ENCODE measurements at regions not wholly inside any gene's neighbourhood (a gene's known extent, or its start where the extent isn't known, plus 50 kb on each side); places are given as distances from the start of the nearest gene placed in this dataset.
"Not testable (repeated sequence)": the region's sequence is repeated elsewhere in the genome, so short reads cannot be mapped to it uniquely, and the experiment has no call there.

GRCh38 chr6:113786168-113786567, 71.0 kb upstream of the MARCKS start:
- TF ChIP-seq, protein P1, sequence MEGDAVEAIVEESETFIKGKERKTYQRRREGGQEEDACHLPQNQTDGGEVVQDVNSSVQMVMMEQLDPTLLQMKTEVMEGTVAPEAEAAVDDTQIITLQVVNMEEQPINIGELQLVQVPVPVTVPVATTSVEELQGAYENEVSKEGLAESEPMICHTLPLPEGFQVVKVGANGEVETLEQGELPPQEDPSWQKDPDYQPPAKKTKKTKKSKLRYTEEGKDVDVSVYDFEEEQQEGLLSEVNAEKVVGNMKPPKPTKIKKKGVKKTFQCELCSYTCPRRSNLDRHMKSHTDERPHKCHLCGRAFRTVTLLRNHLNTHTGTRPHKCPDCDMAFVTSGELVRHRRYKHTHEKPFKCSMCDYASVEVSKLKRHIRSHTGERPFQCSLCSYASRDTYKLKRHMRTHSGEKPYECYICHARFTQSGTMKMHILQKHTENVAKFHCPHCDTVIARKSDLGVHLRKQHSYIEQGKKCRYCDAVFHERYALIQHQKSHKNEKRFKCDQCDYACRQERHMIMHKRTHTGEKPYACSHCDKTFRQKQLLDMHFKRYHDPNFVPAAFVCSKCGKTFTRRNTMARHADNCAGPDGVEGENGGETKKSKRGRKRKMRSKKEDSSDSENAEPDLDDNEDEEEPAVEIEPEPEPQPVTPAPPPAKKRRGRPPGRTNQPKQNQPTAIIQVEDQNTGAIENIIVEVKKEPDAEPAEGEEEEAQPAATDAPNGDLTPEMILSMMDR (IDR thresholded peaks at IDR 0.05; ENCODE audit: control insufficient read depth, extremely low read depth, insufficient read depth) = no peak
- DNase-seq (ENCODE audit: low read depth) = no peak
- no peak overlapping the region for H3K4me3 ChIP-seq (ENCODE audit: low read depth, low read length)

GRCh38 chr6:113788586-113788985, 68.6 kb upstream of the MARCKS start:
- TF ChIP-seq, protein P1 (IDR thresholded peaks at IDR 0.05; ENCODE audit: control insufficient read depth, extremely low read depth, insufficient read depth) = no peak
- no peak for DNase-seq (ENCODE audit: low read depth)

DNA sequence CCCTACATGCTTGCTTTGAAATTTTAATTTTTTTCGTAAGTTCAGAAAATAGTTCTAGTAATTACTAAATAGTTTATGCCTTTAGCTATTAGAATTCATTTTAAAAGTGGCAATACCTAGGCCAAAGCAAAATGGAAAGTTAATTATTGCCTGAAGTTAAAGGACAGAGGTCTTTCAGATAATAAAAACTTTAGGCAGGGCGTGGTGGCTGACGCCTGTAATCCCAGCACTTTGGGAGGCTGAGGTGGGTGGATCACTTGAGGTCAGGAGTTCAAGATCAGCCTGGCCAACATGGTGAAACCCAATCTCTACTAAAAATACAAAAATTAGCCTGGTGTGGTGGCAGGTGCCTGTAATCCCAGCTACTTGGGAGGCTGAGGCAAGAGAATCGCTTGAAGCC, 65.9 kb upstream of the MARCKS start:
- DNase-seq (ENCODE audit: low read depth); H3K4me3 ChIP-seq (ENCODE audit: low read depth, low read length): not testable (repeated sequence)

More at GRCh38 chr6:113788586-113788985, 68.6 kb upstream of the MARCKS start:
- no peak overlapping the region for H3K4me3 ChIP-seq (ENCODE audit: low read depth, low read length)

DNA sequence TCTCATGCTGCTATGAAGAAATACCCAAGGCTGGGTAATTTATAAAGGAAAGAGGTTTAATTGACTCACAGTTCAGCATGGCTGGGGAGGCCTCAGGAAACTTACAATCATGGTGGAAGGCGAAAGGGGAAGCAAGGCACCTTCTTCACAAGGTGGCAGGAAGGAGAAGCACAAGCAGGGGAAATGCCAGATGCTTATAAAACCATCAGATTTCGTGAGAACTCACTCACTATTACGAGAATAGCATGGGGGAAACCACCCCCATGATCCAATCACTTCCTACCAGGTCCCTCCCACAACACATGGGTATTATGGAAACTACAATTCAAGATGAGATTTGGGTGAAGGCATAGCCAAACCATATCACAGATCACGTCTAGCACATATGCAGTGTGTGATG, 61.8 kb upstream of the MARCKS start:
- DNase-seq (ENCODE audit: low read depth); H3K4me3 ChIP-seq (ENCODE audit: low read depth, low read length): not testable (repeated sequence)

- DNase-seq (ENCODE audit: low read depth) = no peak
- TF ChIP-seq, protein P1 (IDR thresholded peaks at IDR 0.05; ENCODE audit: control insufficient read depth, extremely low read depth, insufficient read depth) = no peak
- H3K4me3 ChIP-seq (ENCODE audit: low read depth, low read length) = no peak overlapping the region
Observed at GRCh38 chr6:113796038-113796437, 61.1 kb upstream of the MARCKS start.

GRCh38 chr6:113802779-113803178, 54.4 kb upstream of the MARCKS start:
- no peak for DNase-seq (ENCODE audit: low read depth)
- TF ChIP-seq, protein P1 (IDR thresholded peaks at IDR 0.05; ENCODE audit: control insufficient read depth, extremely low read depth, insufficient read depth) = no peak
- H3K4me3 ChIP-seq (ENCODE audit: low read depth, low read length) = no peak overlapping the region

GRCh38 chr6:113805173-113805790, 51.9 kb upstream of the MARCKS start:
- no peak for DNase-seq (ENCODE audit: low read depth)
- TF ChIP-seq, protein P1 (IDR thresholded peaks at IDR 0.05; ENCODE audit: control insufficient read depth, extremely low read depth, insufficient read depth) = no peak
- H3K4me3 ChIP-seq (ENCODE audit: low read depth, low read length) = no peak overlapping the region

DNA sequence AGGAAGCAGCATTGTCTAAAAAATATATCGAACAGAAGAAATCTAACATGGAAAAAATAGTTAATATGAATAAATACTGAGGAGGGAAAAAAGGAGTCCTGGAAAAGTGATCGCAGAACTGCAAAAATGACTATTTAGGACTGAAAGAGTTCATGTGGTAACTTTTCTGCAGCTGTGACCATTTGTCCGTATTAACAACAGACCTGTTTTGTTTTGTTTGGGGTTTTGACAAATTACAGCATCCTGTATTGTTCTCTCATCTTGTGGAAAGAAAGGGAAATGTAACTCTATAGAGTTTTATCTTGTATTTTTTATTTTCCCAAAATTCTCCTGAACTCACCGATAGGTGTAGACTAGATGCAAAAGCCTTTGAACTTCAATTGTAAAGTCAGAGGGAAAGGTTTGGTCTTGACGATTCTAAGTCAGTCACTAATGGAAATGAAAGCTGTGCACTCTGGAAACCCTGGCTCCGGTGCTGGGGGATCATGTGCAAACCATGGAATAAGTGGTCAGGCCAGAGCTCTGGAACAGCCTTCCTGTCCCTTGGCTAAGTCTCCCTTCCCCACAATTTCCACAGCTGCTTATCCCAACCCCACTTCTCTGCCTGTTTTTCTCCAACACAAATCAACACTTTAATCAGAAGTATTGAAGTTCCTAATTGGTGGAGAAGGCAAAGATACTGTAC, 51.2 kb upstream of the MARCKS start:
- H3K4me3 ChIP-seq (ENCODE audit: low read depth, low read length) = no peak overlapping the region
- DNase-seq (ENCODE audit: low read depth) = no peak
- TF ChIP-seq, protein P1 (IDR thresholded peaks at IDR 0.05; ENCODE audit: control insufficient read depth, extremely low read depth, insufficient read depth) = no peak
